Left lobe of liver (tissue), 2 donors: ENCODE measurements at regions not wholly inside any gene's neighbourhood (a gene's known extent, or its start where the extent isn't known, plus 50 kb on each side); places are given as distances from the start of the nearest gene placed in this dataset.

ENCODE experiments used
- ATAC-seq: fragments of 200-7000 bp; cut with Tn5 transposase; one replicate; pipeline ENCODE4 v1.9.1; 2020; ENCODE audit warnings: mild to moderate bottlenecking, moderate library complexity
- DNase-seq: peaks from one replicate; pipeline ENCODE4 v3.0.0-alpha.2; 2020; ENCODE audit warnings: low spot score
- donor health status: DM: no; HTN: no; CAD: no; lungs with moderate emphysema.
- donor health status: DM: no; HTN: yes; CAD: no.

DNA sequence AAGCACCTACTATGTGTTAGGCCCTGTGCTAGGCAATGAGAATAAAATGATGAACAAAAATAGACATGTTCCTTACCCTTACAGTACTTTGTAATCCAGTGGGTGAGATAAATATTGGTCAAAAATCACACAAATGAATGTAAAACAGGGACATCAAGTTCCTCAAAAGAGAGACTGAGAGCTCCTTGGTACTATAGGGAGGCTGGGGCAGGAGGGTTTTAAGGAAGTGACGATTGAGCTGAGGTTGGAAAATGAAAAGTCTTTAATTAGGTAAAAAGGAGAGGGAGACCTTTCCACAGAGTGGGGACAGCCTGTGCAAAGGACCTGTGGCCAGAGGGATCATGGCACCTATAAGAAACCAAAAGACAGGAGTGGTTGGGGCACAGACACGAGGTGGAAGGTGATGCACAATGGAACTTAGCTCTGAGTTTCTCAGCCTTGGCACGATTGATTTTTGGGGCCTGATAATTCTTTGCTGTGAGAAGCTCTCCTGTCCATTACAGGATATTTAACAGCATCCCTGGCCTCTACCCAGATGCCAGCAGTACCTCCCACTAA, 140.3 kb downstream of the CEP57L1 start:
- DNase-seq (no peak), ATAC-seq (no peak)

DNA sequence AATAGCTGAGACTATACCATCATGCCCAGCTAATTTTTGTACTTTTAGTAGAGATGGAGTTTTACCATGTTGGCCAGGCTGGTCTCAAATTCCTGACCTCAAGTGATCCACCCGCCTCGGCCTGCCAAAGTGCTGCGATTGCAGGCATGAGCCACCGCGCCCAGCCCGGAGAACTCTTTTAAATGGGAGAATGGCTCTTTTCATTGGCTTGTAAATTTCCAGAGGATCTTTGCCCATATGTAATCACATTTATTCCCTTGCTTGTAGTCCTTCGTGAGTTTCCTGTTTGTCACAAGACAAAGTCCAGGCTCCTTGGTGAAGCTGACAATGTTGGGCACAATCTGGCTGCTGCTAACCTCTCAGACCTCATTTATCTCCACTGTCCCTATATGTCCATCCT, 135.1 kb downstream of the CEP57L1 start:
- no peak for DNase-seq
- no peak for ATAC-seq

DNA sequence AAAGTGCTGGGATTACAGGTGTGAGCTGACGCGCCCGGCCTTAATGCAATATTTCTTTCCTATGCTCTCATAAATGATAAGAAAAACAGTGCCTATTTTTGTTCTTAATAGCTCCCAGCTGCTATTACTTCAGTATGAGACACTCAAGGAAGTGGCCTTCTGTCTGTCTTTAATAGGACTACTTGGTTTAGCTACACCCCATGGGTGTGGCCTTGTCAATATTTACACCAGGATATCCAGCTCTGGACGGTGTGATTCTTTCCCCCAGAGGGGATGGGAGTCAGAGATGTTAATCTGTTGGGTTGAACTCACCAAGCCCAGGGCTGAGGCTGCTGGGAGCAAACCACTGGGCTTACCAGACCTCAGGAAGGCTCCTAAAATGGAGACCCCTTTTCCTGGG, 134.2 kb downstream of the CEP57L1 start:
- DNase-seq (no peak), ATAC-seq (no peak)

DNA sequence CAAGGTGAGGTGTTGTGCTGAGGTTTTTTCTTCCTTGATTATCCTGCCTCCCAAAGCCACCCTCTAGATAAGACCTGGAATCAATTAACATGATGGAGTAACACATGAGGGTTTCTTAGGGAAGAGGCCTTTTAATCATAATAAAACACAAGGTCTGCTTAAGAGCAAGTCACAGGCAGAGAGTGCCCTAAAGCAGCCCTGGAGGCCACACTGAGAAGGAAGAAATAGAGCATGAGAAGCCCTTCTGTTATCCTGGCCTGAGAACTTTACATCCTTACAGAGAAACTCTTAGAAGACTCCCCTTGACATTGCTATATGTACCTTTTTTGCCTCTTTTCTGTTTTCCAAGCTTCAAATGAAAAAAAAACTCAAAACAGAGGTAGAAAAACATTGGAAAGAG, 132.3 kb downstream of the CEP57L1 start:
- no peak for ATAC-seq

DNA sequence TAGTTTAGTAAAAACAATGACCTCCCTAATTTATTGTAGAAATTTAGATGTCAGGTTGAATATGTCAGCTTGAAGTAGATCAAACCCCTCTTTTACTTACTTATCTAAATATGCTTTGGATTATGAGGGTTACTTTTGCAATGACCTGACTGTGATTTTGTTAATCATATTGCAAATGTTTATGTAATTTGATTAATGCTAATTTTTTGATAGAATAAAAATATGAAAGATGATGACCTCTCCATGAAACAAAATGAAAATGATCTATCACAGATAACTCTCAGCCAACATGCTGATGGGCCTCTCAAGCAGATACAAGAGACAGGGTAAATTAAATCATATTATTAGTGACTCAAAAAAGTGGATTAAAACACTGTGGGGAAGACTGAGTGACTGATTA, 131.0 kb downstream of the CEP57L1 start:
- DNase-seq (no peak), ATAC-seq (no peak)

More for the DNA sequence above, 132.3 kb downstream of the CEP57L1 start:
- no peak for DNase-seq

DNA sequence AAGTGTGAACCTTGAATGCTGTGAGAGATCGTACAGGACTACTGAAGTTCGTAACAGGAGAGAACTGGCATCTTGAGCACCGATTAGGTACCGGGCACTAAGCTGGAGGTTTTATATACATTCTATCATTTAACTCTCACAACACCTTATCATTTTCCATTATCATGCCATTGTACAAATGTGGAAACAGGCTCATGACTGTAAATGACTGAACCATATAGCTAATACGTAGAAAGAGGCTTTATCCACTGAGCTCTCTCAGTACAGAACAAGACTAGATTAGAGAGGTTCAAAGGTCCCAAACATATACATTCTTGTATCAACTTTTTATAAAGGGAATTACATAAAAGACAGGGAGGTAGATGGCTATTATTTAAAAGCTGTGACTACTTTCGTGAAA, 130.6 kb downstream of the CEP57L1 start:
- no peak for DNase-seq
- ATAC-seq, result no peak

DNA sequence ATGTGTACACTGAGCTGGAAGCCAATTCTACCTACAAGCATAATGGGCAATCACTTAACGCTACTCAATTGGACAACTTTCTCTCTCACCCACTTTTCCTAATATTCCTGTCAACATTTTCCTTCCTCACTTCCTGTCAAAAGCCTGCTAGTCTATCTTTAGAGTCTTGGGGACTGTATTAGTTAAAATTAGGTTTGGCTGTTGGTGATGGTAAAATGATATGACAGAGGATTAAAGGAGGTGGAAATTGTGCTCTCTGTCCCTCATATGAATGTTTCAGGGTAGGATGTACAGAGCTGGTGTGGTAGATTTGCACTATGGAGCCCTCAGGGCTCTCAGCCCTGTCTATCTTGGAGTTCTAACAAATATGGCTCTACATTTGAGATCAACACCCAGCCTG, 129.7 kb downstream of the CEP57L1 start:
- DNase-seq (no peak), ATAC-seq (no peak)

DNA sequence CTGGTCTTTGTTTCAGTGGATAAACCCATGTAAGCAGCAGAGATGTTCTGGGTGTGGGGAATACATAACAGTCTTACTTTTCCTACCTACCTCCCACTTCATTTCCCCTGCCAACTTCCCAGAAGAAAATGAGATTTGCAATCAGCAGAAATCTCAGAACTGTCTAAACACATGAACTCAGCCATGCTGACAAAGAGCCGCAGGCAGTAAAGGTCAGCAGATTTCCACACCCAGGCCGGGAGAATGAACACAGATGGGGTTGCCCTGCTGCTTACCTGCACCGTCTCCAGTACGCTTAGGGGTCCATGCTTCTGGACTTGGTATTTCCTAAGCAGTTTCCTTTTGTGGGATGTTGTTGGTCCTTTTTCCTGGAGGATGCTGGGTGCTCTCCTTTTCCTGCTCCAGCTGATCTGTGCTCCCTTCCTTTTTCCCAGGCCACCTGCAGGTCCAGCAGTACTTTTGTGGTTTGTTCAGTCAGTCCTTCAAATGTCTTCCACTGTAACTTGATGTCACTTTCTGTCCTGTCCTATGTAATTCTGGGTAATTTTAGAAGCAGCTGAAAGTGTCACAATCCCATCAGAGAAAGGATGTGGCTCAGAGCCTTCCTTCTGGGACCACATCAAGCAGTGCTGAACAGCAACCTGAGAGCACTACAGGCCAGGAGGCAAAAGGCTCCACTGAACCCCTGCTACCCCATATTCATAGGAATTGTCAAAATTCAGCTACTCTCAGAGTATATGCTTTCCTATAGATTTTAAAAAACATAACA, 129.0 kb downstream of the CEP57L1 start:
- ATAC-seq (no peak), DNase-seq (no peak)

DNA sequence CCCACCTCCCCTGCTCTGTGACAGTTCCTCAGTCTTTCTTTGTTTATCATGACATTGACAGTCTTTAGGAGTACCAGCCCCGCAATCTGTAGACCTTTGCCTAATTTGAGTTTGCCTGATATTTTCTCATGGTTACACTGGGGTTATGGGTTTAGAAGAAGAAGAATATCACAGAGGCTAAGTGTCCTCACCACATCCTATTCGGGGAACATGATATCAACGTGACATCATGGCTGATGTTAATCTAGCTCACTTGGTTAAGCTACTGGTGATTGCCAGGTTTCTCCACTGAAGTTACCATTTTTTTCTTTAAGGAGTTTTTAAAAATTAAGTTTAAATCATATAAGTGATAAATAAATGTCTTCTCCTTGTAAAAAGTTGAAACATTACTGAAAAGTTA, 127.5 kb downstream of the CEP57L1 start:
- DNase-seq (no peak), ATAC-seq (no peak)

DNA sequence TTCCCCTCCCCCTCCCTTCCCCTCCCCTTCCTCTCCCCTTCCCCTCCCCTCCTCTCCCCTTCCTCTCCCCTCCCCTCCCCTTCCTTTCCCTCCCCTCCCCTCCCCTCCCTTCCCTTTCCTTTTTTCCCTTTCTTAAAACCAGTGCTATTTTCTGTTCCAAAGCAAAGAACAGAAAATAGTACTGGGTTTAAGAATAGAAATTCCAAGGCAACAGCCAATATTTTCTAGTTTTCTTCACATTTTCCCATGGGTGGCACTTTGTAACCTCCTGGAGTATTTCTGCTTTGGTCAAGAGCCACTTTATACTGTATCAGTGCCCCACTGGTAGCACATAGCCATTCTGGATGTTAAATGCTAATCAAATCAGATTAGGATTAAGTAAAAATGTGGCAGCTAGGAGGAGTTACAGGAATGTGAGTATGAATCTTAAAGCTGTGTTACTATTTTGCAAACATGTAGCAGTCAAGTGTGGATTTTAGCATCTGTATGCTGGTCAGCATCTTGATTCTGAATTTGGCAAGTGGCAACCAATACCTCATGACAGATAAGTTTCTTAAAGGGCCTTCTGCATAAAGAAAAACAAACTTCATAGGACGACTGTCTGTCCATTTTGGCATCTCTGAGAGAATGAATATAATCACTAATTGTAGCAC, 126.4 kb downstream of the CEP57L1 start:
- no peak for ATAC-seq

More for the DNA sequence above, 126.4 kb downstream of the CEP57L1 start:
- no peak for DNase-seq
